B cell (primary cell): ENCODE measurements at regions not wholly inside any gene's neighbourhood (a gene's known extent, or its start where the extent isn't known, plus 50 kb on each side); places are given as distances from the start of the nearest gene placed in this dataset.

Experiments used
- ATAC-seq: fragments of 200-7000 bp; cut with Tn5 transposase; one replicate; pipeline ENCODE4 v1.10.0; 2021; ENCODE audit warnings: low read depth, mild to moderate bottlenecking, moderate number of reproducible peaks, moderate library complexity
- CTCF ChIA-PET: fragments of 350-600 bp; sonication (Branson Sonifier 250); formaldehyde crosslinking; loops from one replicate; lab custom pipeline; 2021; ENCODE audit warnings: antibody characterized with exemption, inconsistent platforms; lab: Charles Lee
- POLR2A ChIA-PET: fragments of 350-600 bp; sonication (Branson Sonifier 250); formaldehyde crosslinking; loops from one replicate; lab custom pipeline; 2021; ENCODE audit warnings: antibody characterized with exemption; lab: Charles Lee
- DNase-seq: peaks from one replicate; pipeline ENCODE4 v3.0.0; 2013
- H2AFZ ChIP-seq: 2 replicates; pipeline ENCODE4 v1.6.1; 2012; ENCODE audit warnings: mild to moderate bottlenecking, low read depth, low read length; ENCODE audit not compliant: insufficient read depth, poor library complexity, severe bottlenecking
- H3K27ac ChIP-seq, 2 donors: 1 replicate in 1 of 2; 2 replicates in 1 of 2; pipeline ENCODE4 v1.5.1; 2012 to 2013; ENCODE audit warnings: low read length in 2 of 2, mild to moderate bottlenecking in 2 of 2, moderate library complexity in 1 of 2
- H3K27me3 ChIP-seq, 4 experiments: fragments of 200-600 bp in 1 of 4; sonication (generic) in 1 of 4; replicated peaks in 1 of 4; 1 replicate in 2 of 4; 2 replicates in 2 of 4; pipeline versions ENCODE4 v1.6.1 to v1.7.0; 2013 to 2016; ENCODE audit warnings: low read length in 3 of 4, mild to moderate bottlenecking in 2 of 4, mixed read lengths in 1 of 4, moderate library complexity in 1 of 4; ENCODE audit not compliant: insufficient read depth in 4 of 4, control insufficient read depth in 3 of 4; ENCODE audit errors: control extremely low read depth in 1 of 4
- H3K36me3 ChIP-seq, 2 experiments: replicated peaks in 1 of 2; 1 replicate in 1 of 2; 2 replicates in 1 of 2; pipeline versions ENCODE4 v1.6.1 to v1.7.1; 2013; ENCODE audit warnings: low read length in 1 of 2; ENCODE audit not compliant: insufficient read depth in 2 of 2, control insufficient read depth in 1 of 2; ENCODE audit errors: control extremely low read depth in 1 of 2, extremely low read depth in 1 of 2
- H3K4me1 ChIP-seq, 2 donors: fragments of 200-600 bp in 1 of 2; sonication (generic) in 1 of 2; 1 replicate in 1 of 2; 2 replicates in 1 of 2; pipeline versions ENCODE4 v1.5.1 to v1.6.1; 2013 to 2017; ENCODE audit warnings: low read length in 2 of 2; ENCODE audit not compliant: control insufficient read depth in 2 of 2, insufficient read depth in 2 of 2
- H3K4me2 ChIP-seq: replicated peaks from 2 replicates; pipeline ENCODE3; 2012; ENCODE audit warnings: mild to moderate bottlenecking, low read depth, low read length; ENCODE audit not compliant: poor library complexity, severe bottlenecking
- H3K4me3 ChIP-seq, 5 experiments: fragments of 200-600 bp in 1 of 5; sonication (generic) in 1 of 5; 1 replicate in 3 of 5; 2 replicates in 2 of 5; pipeline versions ENCODE4 v1.5.1 to v1.7.0; 2011 to 2016; ENCODE audit warnings: low read length in 4 of 5, mild to moderate bottlenecking in 4 of 5, low read depth in 2 of 5, control low read depth in 1 of 5, moderate library complexity in 1 of 5; ENCODE audit not compliant: insufficient read depth in 1 of 5; ENCODE audit errors: control extremely low read depth in 1 of 5, extremely low read depth in 1 of 5
- H3K79me2 ChIP-seq: fragments of 200-600 bp; sonication (generic); one replicate; pipeline ENCODE4 v1.6.0; 2016; ENCODE audit warnings: low read length; ENCODE audit not compliant: control insufficient read depth, insufficient read depth
- H3K9ac ChIP-seq: fragments of 200-600 bp; sonication (generic); 2 replicates; pipeline ENCODE4 v1.6.1; 2017; ENCODE audit warnings: mild to moderate bottlenecking, low read length, moderate library complexity
- H3K9me3 ChIP-seq, 3 donors: one replicate each; pipeline versions ENCODE4 v1.6.1 to v1.7.1; 2013; ENCODE audit warnings: low read length in 2 of 3; ENCODE audit not compliant: control insufficient read depth in 2 of 3, insufficient read depth in 1 of 3; ENCODE audit errors: control extremely low read depth in 1 of 3
- H4K20me1 ChIP-seq: 2 replicates; pipeline ENCODE4 v1.6.0; 2012; ENCODE audit warnings: mild to moderate bottlenecking, low read length; ENCODE audit not compliant: insufficient read depth, control insufficient read depth, poor library complexity, severe bottlenecking
- H3K27ac Mint-ChIP-seq: one replicate; pipeline ENCODE4 v1.8.0; 2021; ENCODE audit warnings: mixed read lengths
- H3K27me3 Mint-ChIP-seq: one replicate; pipeline ENCODE4 v1.8.0; 2021; ENCODE audit warnings: mixed read lengths
- H3K4me1 Mint-ChIP-seq: one replicate; pipeline ENCODE4 v1.8.0; 2021; ENCODE audit warnings: mixed read lengths
- H3K4me3 Mint-ChIP-seq: one replicate; pipeline ENCODE4 v1.8.0; 2021; ENCODE audit warnings: mixed read lengths
- H3K9me3 Mint-ChIP-seq: one replicate; pipeline ENCODE4 v1.8.0; 2022; ENCODE audit warnings: mixed read lengths; ENCODE audit not compliant: insufficient read depth
- EZH2 ChIP-seq: IDR thresholded peaks from 2 replicates; pipeline ENCODE4 v1.6.1; 2012; ENCODE audit warnings: borderline replicate concordance, low read depth, mild to moderate bottlenecking, moderate library complexity, low read length; ENCODE audit not compliant: insufficient read depth, poor library complexity, severe bottlenecking
- WGBS: methylation state at CpG from one replicate; pipeline ENCODE4 v1.1.5; 2013; ENCODE audit warnings: missing lambda C conversion rate; ENCODE audit not compliant: insufficient coverage; 5-methylcytosine and 5-hydroxymethylcytosine counted together
- intact Hi-C: fragments of 100-400 bp; cut with micrococcal nuclease; formaldehyde crosslinking; loops from one replicate; pipeline ENCODE4 v1.10.0; 2022
- TF ChIP-seq, protein P1 (sequence below): fragments of 200-600 bp; IDR thresholded peaks from one replicate; pipeline ENCODE4 v1.8.0; 2022; ENCODE audit warnings: antibody characterized with exemption, mild to moderate bottlenecking

DNA sequence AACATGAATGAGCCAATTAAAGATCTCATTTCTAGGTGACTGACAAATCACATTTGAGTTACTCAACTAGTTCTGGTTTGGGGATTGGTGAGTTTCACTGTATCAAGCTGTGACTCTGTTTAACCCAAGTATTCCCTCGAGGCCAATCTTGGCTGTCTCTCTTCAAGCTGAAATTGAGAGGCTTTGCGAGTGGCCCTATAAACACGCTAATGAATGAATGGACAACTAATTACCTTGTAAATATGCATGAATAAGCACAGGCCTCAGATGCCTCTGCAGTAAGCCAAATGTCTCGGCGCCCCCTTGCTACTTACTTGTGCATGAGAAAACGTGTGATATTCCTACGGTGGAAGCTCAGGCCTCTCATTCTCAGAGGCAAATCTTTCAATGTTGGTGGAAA is 450.3 kb upstream of the PSMD7 start:
- Histone ChIP-seq H3K79me2 (no peaks in the 10 kb centered on the region), H3K36me3 (no peaks in the 10 kb centered on the region), H3K4me3 (no peak overlapping the region), H4K20me1 (no peaks in the 10 kb centered on the region), H2AFZ (no peak overlapping the region), H3K27ac (no peak overlapping the region), H3K4me2 (no peak overlapping the region), H3K27me3 (no peaks in the 10 kb centered on the region), H3K9me3 (peaks cover 0 to 1% (median 0%) of the 10 kb centered on the region in 3 donors), H3K9ac (no peak overlapping the region), H3K4me1 (no peaks in the 10 kb centered on the region)
- intact Hi-C loops: no loop called here
- no CpG with 5 or more reads among the region's 7 CpGs for WGBS
- POLR2A ChIA-PET: no interaction called here
- CTCF ChIA-PET: no interaction called here
- H3K9me3 Mint-ChIP-seq: no peaks in the 10 kb centered on the region
- H3K27me3 Mint-ChIP-seq: no peaks in the 10 kb centered on the region
- DNase-seq (no peak), ATAC-seq (no peak)
- H3K27ac Mint-ChIP-seq: no peak overlapping the region
- no peak overlapping the region for H3K4me3 Mint-ChIP-seq
- H3K4me1 Mint-ChIP-seq: no peaks in the 10 kb centered on the region
- TF ChIP-seq, protein P1, sequence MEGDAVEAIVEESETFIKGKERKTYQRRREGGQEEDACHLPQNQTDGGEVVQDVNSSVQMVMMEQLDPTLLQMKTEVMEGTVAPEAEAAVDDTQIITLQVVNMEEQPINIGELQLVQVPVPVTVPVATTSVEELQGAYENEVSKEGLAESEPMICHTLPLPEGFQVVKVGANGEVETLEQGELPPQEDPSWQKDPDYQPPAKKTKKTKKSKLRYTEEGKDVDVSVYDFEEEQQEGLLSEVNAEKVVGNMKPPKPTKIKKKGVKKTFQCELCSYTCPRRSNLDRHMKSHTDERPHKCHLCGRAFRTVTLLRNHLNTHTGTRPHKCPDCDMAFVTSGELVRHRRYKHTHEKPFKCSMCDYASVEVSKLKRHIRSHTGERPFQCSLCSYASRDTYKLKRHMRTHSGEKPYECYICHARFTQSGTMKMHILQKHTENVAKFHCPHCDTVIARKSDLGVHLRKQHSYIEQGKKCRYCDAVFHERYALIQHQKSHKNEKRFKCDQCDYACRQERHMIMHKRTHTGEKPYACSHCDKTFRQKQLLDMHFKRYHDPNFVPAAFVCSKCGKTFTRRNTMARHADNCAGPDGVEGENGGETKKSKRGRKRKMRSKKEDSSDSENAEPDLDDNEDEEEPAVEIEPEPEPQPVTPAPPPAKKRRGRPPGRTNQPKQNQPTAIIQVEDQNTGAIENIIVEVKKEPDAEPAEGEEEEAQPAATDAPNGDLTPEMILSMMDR: no peak
- TF ChIP-seq EZH2: no peak

DNA sequence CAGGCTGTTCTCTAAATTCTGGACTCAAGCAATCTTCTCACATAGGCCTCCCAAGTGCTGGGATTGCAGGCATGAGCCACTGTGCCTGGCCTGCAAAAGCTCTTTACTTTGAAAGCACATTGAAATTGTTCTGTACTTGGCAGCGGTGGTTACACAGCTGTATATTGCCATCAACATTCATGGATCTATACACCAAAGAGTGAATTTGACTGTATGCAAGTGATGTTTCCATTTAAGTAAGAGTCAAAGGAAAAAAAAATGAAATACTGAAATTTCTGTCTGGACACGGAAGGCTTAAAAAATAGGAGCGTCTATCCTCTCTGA is 450.6 kb upstream of the PSMD7 start:
- no peak for TF ChIP-seq EZH2
- TF ChIP-seq, protein P1: no peak
- DNase-seq (no peak), ATAC-seq (no peak)
- WGBS: 100% methylated on average over 2 of the region's 3 CpGs
- Mint-ChIP-seq H3K4me1 (no peaks in the 10 kb centered on the region), H3K9me3 (no peaks in the 10 kb centered on the region), H3K27me3 (no peaks in the 10 kb centered on the region), H3K27ac (no peak overlapping the region), H3K4me3 (no peak overlapping the region)
- no peaks in the 10 kb centered on the region for H3K79me2 ChIP-seq
- H3K27ac ChIP-seq: no peak overlapping the region
- H3K36me3 ChIP-seq: no peaks in the 10 kb centered on the region
- H3K27me3 ChIP-seq: no peaks in the 10 kb centered on the region
- CTCF ChIA-PET: no interaction called here
- H3K4me3 ChIP-seq: no peak overlapping the region
- peaks cover 0 to 4% (median 0%) of the 10 kb centered on the region in 3 donors for H3K9me3 ChIP-seq
- H2AFZ ChIP-seq: no peak overlapping the region
- no peak overlapping the region for H3K4me2 ChIP-seq
- H3K4me1 ChIP-seq: no peaks in the 10 kb centered on the region
- POLR2A ChIA-PET: no interaction called here
- intact Hi-C loops: no loop called here
- H3K9ac ChIP-seq: no peak overlapping the region
- H4K20me1 ChIP-seq: no peaks in the 10 kb centered on the region
